ENCODE measurements at regions not wholly inside any gene's neighbourhood (a gene's known extent, or its start where the extent isn't known, plus 50 kb on each side); places are given as distances from the start of the nearest gene placed in this dataset.

DNA sequence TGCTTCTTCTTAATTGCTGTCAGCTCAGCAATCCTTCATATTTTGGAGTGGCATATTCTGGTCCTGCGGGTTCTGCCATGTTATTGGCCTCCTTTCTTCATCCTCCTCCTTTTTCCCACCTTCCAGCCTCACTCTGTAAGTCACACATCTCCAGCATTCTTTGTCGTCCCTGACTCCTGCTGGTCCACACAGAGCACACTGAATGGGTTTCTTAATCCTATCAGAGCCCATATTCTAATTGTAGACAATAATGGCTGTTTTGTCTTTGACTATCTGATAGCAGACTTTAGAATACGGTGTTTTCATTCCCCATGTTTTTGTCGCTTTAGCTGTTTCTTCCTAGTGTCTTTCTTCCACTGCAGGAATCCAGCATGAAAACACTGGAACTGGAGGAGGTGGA is 389.6 kb downstream of the REEP3 start:
- H3K27me3 ChIP-seq (replicated peaks; ENCODE audit: insufficient read depth, low read depth, low read length, poor library complexity): peaks cover 13% of the 10 kb centered on the region
- no peak overlapping the region for H3K4me3 ChIP-seq (ENCODE audit: low read depth, low read length, poor library complexity, severe bottlenecking)
- TF ChIP-seq EZH2 (IDR thresholded peaks at IDR 0.05; ENCODE audit: borderline replicate concordance, low read depth, low read length, poor library complexity, severe bottlenecking): no peak
- TF ChIP-seq CTCF (conservative IDR thresholded peaks at IDR 0.05; ENCODE audit: low read depth, low read length): no peak
- POLR2A ChIA-PET (ENCODE audit: low non-redundant PET): no interaction called here
- H3K4me1 ChIP-seq (ENCODE audit: insufficient read depth, low read length, poor library complexity, severe bottlenecking): no peaks in the 10 kb centered on the region
- no peak for DNase-seq (ENCODE audit: low spot score)
- no TSS peak for BruUV-seq (replicated peaks)
- intact Hi-C loops (cut with micrococcal nuclease; ENCODE audit: unreplicated experiment): no loop called here
- H3K27ac ChIP-seq (ENCODE audit: low read depth, low read length, poor library complexity, severe bottlenecking): no peak overlapping the region
- CTCF ChIA-PET: no interaction called here
- no peaks in the 10 kb centered on the region for H3K9me3 ChIP-seq (ENCODE audit: low read depth, low read length, poor library complexity, severe bottlenecking)
- no peaks in the 10 kb centered on the region for H3K36me3 ChIP-seq (ENCODE audit: insufficient read depth, low read length, poor library complexity, severe bottlenecking)

GRCh38 chr10:63915240-63915639 is 394.0 kb downstream of the REEP3 start:
- POLR2A ChIA-PET (ENCODE audit: low non-redundant PET): no interaction called here
- no peak overlapping the region for H3K4me3 ChIP-seq (ENCODE audit: low read depth, low read length, poor library complexity, severe bottlenecking)
- H3K36me3 ChIP-seq (ENCODE audit: insufficient read depth, low read length, poor library complexity, severe bottlenecking): no peaks in the 10 kb centered on the region
- H3K27me3 ChIP-seq (replicated peaks; ENCODE audit: insufficient read depth, low read depth, low read length, poor library complexity): peaks cover 6% of the 10 kb centered on the region
- no peak for DNase-seq (ENCODE audit: low spot score)
- intact Hi-C loops (cut with micrococcal nuclease; ENCODE audit: unreplicated experiment): no loop called here
- CTCF ChIA-PET: no interaction called here
- TF ChIP-seq CTCF (conservative IDR thresholded peaks at IDR 0.05; ENCODE audit: low read depth, low read length) (no peak), EZH2 (IDR thresholded peaks at IDR 0.05; ENCODE audit: borderline replicate concordance, low read depth, low read length, poor library complexity, severe bottlenecking) (no peak)
- no peaks in the 10 kb centered on the region for H3K4me1 ChIP-seq (ENCODE audit: insufficient read depth, low read length, poor library complexity, severe bottlenecking)
- H3K9me3 ChIP-seq (ENCODE audit: low read depth, low read length, poor library complexity, severe bottlenecking): no peaks in the 10 kb centered on the region
- no TSS peak for BruUV-seq (replicated peaks)
- no peak overlapping the region for H3K27ac ChIP-seq (ENCODE audit: low read depth, low read length, poor library complexity, severe bottlenecking)

DNA sequence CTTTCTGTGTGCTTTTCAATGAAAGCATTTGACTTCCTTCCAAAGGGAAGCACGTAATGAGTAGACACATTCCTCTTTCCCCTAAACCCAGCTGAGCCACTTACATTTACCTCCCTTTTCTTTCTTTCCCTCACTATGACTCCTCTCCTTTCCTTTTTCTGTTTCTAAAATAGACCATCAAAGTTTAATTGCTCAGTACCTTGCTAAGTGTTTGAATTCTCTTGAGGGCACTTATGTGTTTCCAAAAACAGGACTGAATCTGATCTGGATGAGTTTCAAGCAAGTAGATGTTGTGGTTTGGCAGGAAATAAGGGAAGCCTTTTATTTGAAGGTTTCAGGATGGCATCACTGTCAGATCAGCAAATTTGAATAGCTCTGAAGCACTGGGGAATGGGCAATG is 396.2 kb downstream of the REEP3 start:
- Histone ChIP-seq H3K36me3 (ENCODE audit: insufficient read depth, low read length, poor library complexity, severe bottlenecking) (no peaks in the 10 kb centered on the region), H3K4me3 (ENCODE audit: low read depth, low read length, poor library complexity, severe bottlenecking) (no peak overlapping the region), H3K4me1 (ENCODE audit: insufficient read depth, low read length, poor library complexity, severe bottlenecking) (peaks cover 4% of the 10 kb centered on the region), H3K9me3 (ENCODE audit: low read depth, low read length, poor library complexity, severe bottlenecking) (no peaks in the 10 kb centered on the region), H3K27ac (ENCODE audit: low read depth, low read length, poor library complexity, severe bottlenecking) (no peak overlapping the region), H3K27me3 (replicated peaks; ENCODE audit: insufficient read depth, low read depth, low read length, poor library complexity) (no peaks in the 10 kb centered on the region)
- ChIA-PET CTCF (no interaction called here), POLR2A (ENCODE audit: low non-redundant PET) (no interaction called here)
- TF ChIP-seq CTCF (conservative IDR thresholded peaks at IDR 0.05; ENCODE audit: low read depth, low read length) (no peak), EZH2 (IDR thresholded peaks at IDR 0.05; ENCODE audit: borderline replicate concordance, low read depth, low read length, poor library complexity, severe bottlenecking) (no peak)
- DNase-seq (ENCODE audit: low spot score): peak; percentile 4
- intact Hi-C loops (cut with micrococcal nuclease; ENCODE audit: unreplicated experiment): no loop called here
- no TSS peak for BruUV-seq (replicated peaks)

All from A673 (cell line).